ENCODE measurements at regions not wholly inside any gene's neighbourhood (a gene's known extent, or its start where the extent isn't known, plus 50 kb on each side); places are given as distances from the start of the nearest gene placed in this dataset.

DNA sequence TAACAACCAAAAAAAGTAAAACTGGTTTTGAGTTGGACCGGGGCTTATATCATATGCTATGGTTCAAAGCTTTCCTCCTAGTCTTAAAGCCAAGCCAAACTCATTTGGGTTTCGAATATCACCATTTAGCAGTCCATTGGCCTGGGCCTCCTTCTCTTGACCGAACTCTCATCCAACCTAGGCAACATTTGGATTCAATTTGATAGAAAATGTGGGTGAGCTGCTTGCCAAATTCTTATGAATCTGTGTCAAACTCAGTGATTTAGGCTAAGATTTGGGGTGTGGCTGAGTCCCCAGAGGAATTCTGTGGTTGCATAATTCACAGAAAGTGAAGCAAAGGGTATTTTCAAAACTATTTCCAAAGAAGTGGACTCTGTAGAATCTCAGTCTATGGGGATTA, 83.7 kb downstream of the BLID start:
- no peak overlapping the region for H3K4me3 ChIP-seq (ENCODE audit: low read length)
- H3K27ac ChIP-seq (ENCODE audit: low read length), result no peak overlapping the region
- TF ChIP-seq SMC3 (conservative IDR thresholded peaks at IDR 0.05; ENCODE audit: poor library complexity), result no peak
- TF ChIP-seq TAF1 (IDR thresholded peaks at IDR 0.05; ENCODE audit: low read depth), result no peak
- TF ChIP-seq EZH2 (IDR thresholded peaks at IDR 0.05; ENCODE audit: borderline replicate concordance, insufficient read depth, low read length, poor library complexity, severe bottlenecking), result no peak
- TF ChIP-seq POLR2AphosphoS5 (IDR thresholded peaks at IDR 0.05), result no peak
- TF ChIP-seq, protein P1, sequence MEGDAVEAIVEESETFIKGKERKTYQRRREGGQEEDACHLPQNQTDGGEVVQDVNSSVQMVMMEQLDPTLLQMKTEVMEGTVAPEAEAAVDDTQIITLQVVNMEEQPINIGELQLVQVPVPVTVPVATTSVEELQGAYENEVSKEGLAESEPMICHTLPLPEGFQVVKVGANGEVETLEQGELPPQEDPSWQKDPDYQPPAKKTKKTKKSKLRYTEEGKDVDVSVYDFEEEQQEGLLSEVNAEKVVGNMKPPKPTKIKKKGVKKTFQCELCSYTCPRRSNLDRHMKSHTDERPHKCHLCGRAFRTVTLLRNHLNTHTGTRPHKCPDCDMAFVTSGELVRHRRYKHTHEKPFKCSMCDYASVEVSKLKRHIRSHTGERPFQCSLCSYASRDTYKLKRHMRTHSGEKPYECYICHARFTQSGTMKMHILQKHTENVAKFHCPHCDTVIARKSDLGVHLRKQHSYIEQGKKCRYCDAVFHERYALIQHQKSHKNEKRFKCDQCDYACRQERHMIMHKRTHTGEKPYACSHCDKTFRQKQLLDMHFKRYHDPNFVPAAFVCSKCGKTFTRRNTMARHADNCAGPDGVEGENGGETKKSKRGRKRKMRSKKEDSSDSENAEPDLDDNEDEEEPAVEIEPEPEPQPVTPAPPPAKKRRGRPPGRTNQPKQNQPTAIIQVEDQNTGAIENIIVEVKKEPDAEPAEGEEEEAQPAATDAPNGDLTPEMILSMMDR (IDR thresholded peaks at IDR 0.05; ENCODE audit: poor library complexity, severe bottlenecking), result no peak
- TF ChIP-seq EP300 (conservative IDR thresholded peaks at IDR 0.05; ENCODE audit: poor library complexity, severe bottlenecking), result no peak
- no peak for TF ChIP-seq RAD21 (conservative IDR thresholded peaks at IDR 0.05)
- H3K4me2 ChIP-seq (ENCODE audit: low read length), result no peak overlapping the region
- H3K27me3 ChIP-seq (ENCODE audit: insufficient read depth, low read depth, low read length), result no peaks in the 10 kb centered on the region
- H3K9me2 ChIP-seq (ENCODE audit: insufficient read depth, low read length), result no peaks in the 10 kb centered on the region
- no peak overlapping the region for H3K9ac ChIP-seq (ENCODE audit: low read length)
- H3K79me2 ChIP-seq (replicated peaks; ENCODE audit: insufficient read depth, low read length), result no peaks in the 10 kb centered on the region
- no peaks in the 10 kb centered on the region for H3F3A ChIP-seq (ENCODE audit: insufficient read depth, low read length, poor library complexity, severe bottlenecking)
- no peaks in the 10 kb centered on the region for H4K20me1 ChIP-seq (ENCODE audit: insufficient read depth)
- H2AFZ ChIP-seq (ENCODE audit: low read depth, low read length), result no peak overlapping the region
- no peaks in the 10 kb centered on the region for H3K36me3 ChIP-seq (ENCODE audit: insufficient read depth, low read length)
- no peaks in the 10 kb centered on the region for H3K9me3 ChIP-seq (ENCODE audit: low read length)

DNA sequence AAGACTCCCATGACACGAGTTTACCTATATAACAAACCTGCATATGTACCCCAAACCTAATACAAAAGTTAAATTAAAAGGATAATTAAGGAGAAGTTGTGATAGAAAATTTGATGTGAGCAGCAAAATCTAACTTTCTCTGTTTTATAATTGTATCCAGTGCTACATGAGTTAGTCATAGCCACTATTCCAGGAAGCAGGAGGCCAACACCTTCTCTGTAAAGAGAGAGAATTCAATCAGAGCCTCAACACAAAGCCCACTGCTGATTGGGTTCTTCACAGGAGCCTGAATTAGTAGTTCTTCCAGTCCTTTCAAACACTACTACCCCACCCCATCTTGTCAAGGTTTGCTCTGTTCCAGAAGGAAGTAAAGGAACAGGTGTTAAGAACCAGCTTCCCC, 84.2 kb downstream of the BLID start:
- Histone ChIP-seq H4K20me1 (ENCODE audit: insufficient read depth) (no peaks in the 10 kb centered on the region), H3F3A (ENCODE audit: insufficient read depth, low read length, poor library complexity, severe bottlenecking) (no peaks in the 10 kb centered on the region), H3K9ac (ENCODE audit: low read length) (no peak overlapping the region), H3K36me3 (ENCODE audit: insufficient read depth, low read length) (no peaks in the 10 kb centered on the region), H3K9me3 (ENCODE audit: low read length) (no peaks in the 10 kb centered on the region), H3K27me3 (ENCODE audit: insufficient read depth, low read depth, low read length) (no peaks in the 10 kb centered on the region), H3K27ac (ENCODE audit: low read length) (no peak overlapping the region), H3K4me2 (ENCODE audit: low read length) (no peak overlapping the region), H2AFZ (ENCODE audit: low read depth, low read length) (no peak overlapping the region), H3K79me2 (replicated peaks; ENCODE audit: insufficient read depth, low read length) (no peaks in the 10 kb centered on the region), H3K9me2 (ENCODE audit: insufficient read depth, low read length) (no peaks in the 10 kb centered on the region), H3K4me3 (ENCODE audit: low read length) (no peak overlapping the region)
- TF ChIP-seq MXI1 (conservative IDR thresholded peaks at IDR 0.05; ENCODE audit: poor library complexity, severe bottlenecking) (no peak), POLR2AphosphoS5 (IDR thresholded peaks at IDR 0.05) (no peak), EZH2 (IDR thresholded peaks at IDR 0.05; ENCODE audit: borderline replicate concordance, insufficient read depth, low read length, poor library complexity, severe bottlenecking) (no peak), EP300 (conservative IDR thresholded peaks at IDR 0.05; ENCODE audit: poor library complexity, severe bottlenecking) (no peak), RAD21 (conservative IDR thresholded peaks at IDR 0.05) (no peak), SMC3 (conservative IDR thresholded peaks at IDR 0.05; ENCODE audit: poor library complexity) (no peak), TAF1 (IDR thresholded peaks at IDR 0.05; ENCODE audit: low read depth) (no peak)
- TF ChIP-seq, protein P2, sequence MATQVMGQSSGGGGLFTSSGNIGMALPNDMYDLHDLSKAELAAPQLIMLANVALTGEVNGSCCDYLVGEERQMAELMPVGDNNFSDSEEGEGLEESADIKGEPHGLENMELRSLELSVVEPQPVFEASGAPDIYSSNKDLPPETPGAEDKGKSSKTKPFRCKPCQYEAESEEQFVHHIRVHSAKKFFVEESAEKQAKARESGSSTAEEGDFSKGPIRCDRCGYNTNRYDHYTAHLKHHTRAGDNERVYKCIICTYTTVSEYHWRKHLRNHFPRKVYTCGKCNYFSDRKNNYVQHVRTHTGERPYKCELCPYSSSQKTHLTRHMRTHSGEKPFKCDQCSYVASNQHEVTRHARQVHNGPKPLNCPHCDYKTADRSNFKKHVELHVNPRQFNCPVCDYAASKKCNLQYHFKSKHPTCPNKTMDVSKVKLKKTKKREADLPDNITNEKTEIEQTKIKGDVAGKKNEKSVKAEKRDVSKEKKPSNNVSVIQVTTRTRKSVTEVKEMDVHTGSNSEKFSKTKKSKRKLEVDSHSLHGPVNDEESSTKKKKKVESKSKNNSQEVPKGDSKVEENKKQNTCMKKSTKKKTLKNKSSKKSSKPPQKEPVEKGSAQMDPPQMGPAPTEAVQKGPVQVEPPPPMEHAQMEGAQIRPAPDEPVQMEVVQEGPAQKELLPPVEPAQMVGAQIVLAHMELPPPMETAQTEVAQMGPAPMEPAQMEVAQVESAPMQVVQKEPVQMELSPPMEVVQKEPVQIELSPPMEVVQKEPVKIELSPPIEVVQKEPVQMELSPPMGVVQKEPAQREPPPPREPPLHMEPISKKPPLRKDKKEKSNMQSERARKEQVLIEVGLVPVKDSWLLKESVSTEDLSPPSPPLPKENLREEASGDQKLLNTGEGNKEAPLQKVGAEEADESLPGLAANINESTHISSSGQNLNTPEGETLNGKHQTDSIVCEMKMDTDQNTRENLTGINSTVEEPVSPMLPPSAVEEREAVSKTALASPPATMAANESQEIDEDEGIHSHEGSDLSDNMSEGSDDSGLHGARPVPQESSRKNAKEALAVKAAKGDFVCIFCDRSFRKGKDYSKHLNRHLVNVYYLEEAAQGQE (IDR thresholded peaks at IDR 0.05; ENCODE audit: borderline replicate concordance), result no peak
- TF ChIP-seq, protein P1 (IDR thresholded peaks at IDR 0.05; ENCODE audit: poor library complexity, severe bottlenecking), result no peak

Data from neural cell (in vitro differentiated cells).